ENCODE measurements at regions not wholly inside any gene's neighbourhood (a gene's known extent, or its start where the extent isn't known, plus 50 kb on each side); places are given as distances from the start of the nearest gene placed in this dataset.

DNA sequence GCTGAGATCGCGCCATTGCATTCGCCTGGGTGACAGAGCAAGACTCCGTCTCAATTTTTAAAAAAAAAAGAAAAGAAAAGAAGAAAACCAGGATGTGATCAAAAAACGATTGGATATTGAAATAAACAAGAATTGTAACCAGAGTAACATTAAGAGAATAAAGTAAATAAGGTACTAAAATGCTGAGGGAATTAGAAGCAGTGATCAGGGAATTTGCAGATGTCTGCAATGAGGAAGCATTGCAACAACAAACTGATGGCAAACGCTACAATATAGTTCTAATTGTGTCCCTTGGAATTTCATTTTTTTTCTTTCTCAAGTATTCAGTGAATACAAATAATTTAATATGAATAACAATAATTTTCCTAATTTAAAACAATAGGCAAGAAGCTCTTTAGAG lies 1077.5 kb downstream of the TBL1XR1 start:
- POLR2A ChIA-PET: no interaction called here
- TF ChIP-seq RCOR1 (IDR thresholded peaks at IDR 0.05; ENCODE audit: low read length): no peak
- Histone ChIP-seq H3K36me3 (replicated peaks in 1 of 2; ENCODE audit: control insufficient read depth in 1 of 2, insufficient read depth in 2 of 2, low read length in 1 of 2) (no peaks in the 10 kb centered on the region), H3F3A (replicated peaks; ENCODE audit: insufficient read depth) (no peaks in the 10 kb centered on the region), H3K9me3 (no peaks in the 10 kb centered on the region), H3K9ac (no peak overlapping the region), H3K9me2 (no peaks in the 10 kb centered on the region), H4K20me1 (ENCODE audit: insufficient read depth) (no peaks in the 10 kb centered on the region), H3K4me3 (ENCODE audit: low read depth in 2 of 2, low read length in 1 of 2) (no peak overlapping the region), H3K27me3 (ENCODE audit: insufficient read depth) (no peaks in the 10 kb centered on the region), H3K4me2 (no peak overlapping the region), H3K79me2 (ENCODE audit: insufficient read depth) (no peaks in the 10 kb centered on the region), H3K27ac (ENCODE audit: low read depth in 2 of 2, low read length in 1 of 2) (no peak overlapping the region), H3K4me1 (ENCODE audit: control insufficient read depth in 1 of 2, insufficient read depth in 2 of 2, low read depth in 1 of 2, low read length in 1 of 2) (no peaks in the 10 kb centered on the region), H2AFZ (ENCODE audit: low read depth) (no peak overlapping the region)
- no peak for DNase-seq
- CTCF ChIA-PET: interaction anchor here (0.8 kb wide), 1 partner anchor 39 kb away, joined by 3 read pairs; no protein-coding TSS in a partner anchor
- 60% methylated on average over 6 of the region's 6 CpGs for WGBS (ENCODE audit: low lambda C conversion rate)

GRCh38 chr3:176106380-176106779 lies 1090.9 kb downstream of the TBL1XR1 start:
- H3K4me3 ChIP-seq (ENCODE audit: low read depth in 2 of 2, low read length in 1 of 2): no peak overlapping the region
- no peak overlapping the region for H2AFZ ChIP-seq (ENCODE audit: low read depth)
- CTCF ChIA-PET: no interaction called here
- H4K20me1 ChIP-seq (ENCODE audit: insufficient read depth): no peaks in the 10 kb centered on the region
- 42% methylated on average over 2 of the region's 2 CpGs for WGBS (ENCODE audit: low lambda C conversion rate)
- no peaks in the 10 kb centered on the region for H3K4me1 ChIP-seq (ENCODE audit: control insufficient read depth in 1 of 2, insufficient read depth in 2 of 2, low read depth in 1 of 2, low read length in 1 of 2)
- no peak overlapping the region for H3K9ac ChIP-seq
- no peak overlapping the region for H3K4me2 ChIP-seq
- no peaks in the 10 kb centered on the region for H3K9me3 ChIP-seq
- POLR2A ChIA-PET: no interaction called here
- H3K9me2 ChIP-seq: no peaks in the 10 kb centered on the region
- H3K27me3 ChIP-seq (ENCODE audit: insufficient read depth): no peaks in the 10 kb centered on the region
- no peaks in the 10 kb centered on the region for H3K79me2 ChIP-seq (ENCODE audit: insufficient read depth)
- no peaks in the 10 kb centered on the region for H3F3A ChIP-seq (replicated peaks; ENCODE audit: insufficient read depth)
- no peak for DNase-seq
- H3K27ac ChIP-seq (ENCODE audit: low read depth in 2 of 2, low read length in 1 of 2): no peak overlapping the region
- no peak for TF ChIP-seq YY1 (IDR thresholded peaks at IDR 0.05; ENCODE audit: low read depth)
- no peak for TF ChIP-seq MXI1 (IDR thresholded peaks at IDR 0.05; ENCODE audit: low read depth, low read length)
- no peak for TF ChIP-seq FOXJ3 (CRISPR knock-in tag; IDR thresholded peaks at IDR 0.05)
- TF ChIP-seq MEF2A (IDR thresholded peaks at IDR 0.05; ENCODE audit: borderline replicate concordance, low read depth): no peak
- TF ChIP-seq RCOR1 (IDR thresholded peaks at IDR 0.05; ENCODE audit: low read length): no peak
- TF ChIP-seq, protein P1, sequence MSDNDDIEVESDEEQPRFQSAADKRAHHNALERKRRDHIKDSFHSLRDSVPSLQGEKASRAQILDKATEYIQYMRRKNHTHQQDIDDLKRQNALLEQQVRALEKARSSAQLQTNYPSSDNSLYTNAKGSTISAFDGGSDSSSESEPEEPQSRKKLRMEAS (IDR thresholded peaks at IDR 0.05; ENCODE audit: low read depth): no peak
- TF ChIP-seq ELF1 (IDR thresholded peaks at IDR 0.05): no peak
- no peak for TF ChIP-seq RXRA (IDR thresholded peaks at IDR 0.05; ENCODE audit: borderline replicate concordance, low read depth)
- TF ChIP-seq CHD2 (IDR thresholded peaks at IDR 0.05; ENCODE audit: low read length, partially characterized antibody): no peak
- no peak for TF ChIP-seq RAD21 (IDR thresholded peaks at IDR 0.05; ENCODE audit: low read length)
- TF ChIP-seq, protein P2, sequence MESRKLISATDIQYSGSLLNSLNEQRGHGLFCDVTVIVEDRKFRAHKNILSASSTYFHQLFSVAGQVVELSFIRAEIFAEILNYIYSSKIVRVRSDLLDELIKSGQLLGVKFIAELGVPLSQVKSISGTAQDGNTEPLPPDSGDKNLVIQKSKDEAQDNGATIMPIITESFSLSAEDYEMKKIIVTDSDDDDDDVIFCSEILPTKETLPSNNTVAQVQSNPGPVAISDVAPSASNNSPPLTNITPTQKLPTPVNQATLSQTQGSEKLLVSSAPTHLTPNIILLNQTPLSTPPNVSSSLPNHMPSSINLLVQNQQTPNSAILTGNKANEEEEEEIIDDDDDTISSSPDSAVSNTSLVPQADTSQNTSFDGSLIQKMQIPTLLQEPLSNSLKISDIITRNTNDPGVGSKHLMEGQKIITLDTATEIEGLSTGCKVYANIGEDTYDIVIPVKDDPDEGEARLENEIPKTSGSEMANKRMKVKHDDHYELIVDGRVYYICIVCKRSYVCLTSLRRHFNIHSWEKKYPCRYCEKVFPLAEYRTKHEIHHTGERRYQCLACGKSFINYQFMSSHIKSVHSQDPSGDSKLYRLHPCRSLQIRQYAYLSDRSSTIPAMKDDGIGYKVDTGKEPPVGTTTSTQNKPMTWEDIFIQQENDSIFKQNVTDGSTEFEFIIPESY (IDR thresholded peaks at IDR 0.05; ENCODE audit: borderline replicate concordance, low read depth): no peak
- no peak for TF ChIP-seq JUND (IDR thresholded peaks at IDR 0.05)
- TF ChIP-seq GABPA (IDR thresholded peaks at IDR 0.05; ENCODE audit: low read depth): no peak
- TF ChIP-seq, protein P3, sequence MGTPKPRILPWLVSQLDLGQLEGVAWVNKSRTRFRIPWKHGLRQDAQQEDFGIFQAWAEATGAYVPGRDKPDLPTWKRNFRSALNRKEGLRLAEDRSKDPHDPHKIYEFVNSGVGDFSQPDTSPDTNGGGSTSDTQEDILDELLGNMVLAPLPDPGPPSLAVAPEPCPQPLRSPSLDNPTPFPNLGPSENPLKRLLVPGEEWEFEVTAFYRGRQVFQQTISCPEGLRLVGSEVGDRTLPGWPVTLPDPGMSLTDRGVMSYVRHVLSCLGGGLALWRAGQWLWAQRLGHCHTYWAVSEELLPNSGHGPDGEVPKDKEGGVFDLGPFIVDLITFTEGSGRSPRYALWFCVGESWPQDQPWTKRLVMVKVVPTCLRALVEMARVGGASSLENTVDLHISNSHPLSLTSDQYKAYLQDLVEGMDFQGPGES (IDR thresholded peaks at IDR 0.05; ENCODE audit: low read depth, low read length): no peak
- H3K36me3 ChIP-seq (replicated peaks in 1 of 2; ENCODE audit: control insufficient read depth in 1 of 2, insufficient read depth in 2 of 2, low read length in 1 of 2): no peaks in the 10 kb centered on the region

All from SK-N-SH (cell line).